GM19238 (cell line): ENCODE measurements at regions not wholly inside any gene's neighbourhood (a gene's known extent, or its start where the extent isn't known, plus 50 kb on each side); places are given as distances from the start of the nearest gene placed in this dataset.
"Not testable (repeated sequence)": the region's sequence is repeated elsewhere in the genome, so short reads cannot be mapped to it uniquely, and the experiment has no call there.

Experiments
- DNase-seq: peaks from one replicate; pipeline ENCODE4 v3.0.0; 2011; ENCODE audit warnings: low spot score; ENCODE audit not compliant: insufficient read length

- DNase-seq: no peak
Observed at GRCh38 chr3:159447841-159448240, 540.8 kb upstream of the IL12A start.

GRCh38 chr3:159448902-159449301 is 539.7 kb upstream of the IL12A start:
- no peak for DNase-seq

- no peak for DNase-seq
Observed at GRCh38 chr3:159451067-159451466, 537.6 kb upstream of the IL12A start.

GRCh38 chr3:159451482-159451881 is 537.2 kb upstream of the IL12A start:
- DNase-seq: no peak

GRCh38 chr3:159453036-159453435 is 535.6 kb upstream of the IL12A start:
- no peak for DNase-seq

- no peak for DNase-seq
Observed at GRCh38 chr3:159453945-159454344, 534.7 kb upstream of the IL12A start.

GRCh38 chr3:159455741-159456181 is 532.9 kb upstream of the IL12A start:
- DNase-seq: no peak

GRCh38 chr3:159458010-159458409 is 530.6 kb upstream of the IL12A start:
- no peak for DNase-seq

- no peak for DNase-seq
Observed at GRCh38 chr3:159458982-159459381, 529.7 kb upstream of the IL12A start.

- DNase-seq: no peak
Observed at GRCh38 chr3:159472611-159473010, 516.0 kb upstream of the IL12A start.

- DNase-seq: no peak
Observed at GRCh38 chr3:159473206-159473605, 515.4 kb upstream of the IL12A start.

GRCh38 chr3:159480046-159480445 is 508.6 kb upstream of the IL12A start:
- DNase-seq: no peak

- DNase-seq: no peak
Observed at GRCh38 chr3:159482241-159482993, 506.2 kb upstream of the IL12A start.

- no peak for DNase-seq
Observed at GRCh38 chr3:159482994-159483367, 505.7 kb upstream of the IL12A start.

GRCh38 chr3:159486580-159486979 is 502.1 kb upstream of the IL12A start:
- DNase-seq: no peak

- no peak for DNase-seq
Observed at GRCh38 chr3:159487304-159487703, 501.3 kb upstream of the IL12A start.

GRCh38 chr3:159488602-159489001 is 500.0 kb upstream of the IL12A start:
- no peak for DNase-seq

GRCh38 chr3:159497361-159497760 is 491.3 kb upstream of the IL12A start:
- DNase-seq: no peak

- DNase-seq: no peak
Observed at GRCh38 chr3:159499031-159499793, 489.4 kb upstream of the IL12A start.

- no peak for DNase-seq
Observed at GRCh38 chr3:159501029-159501428, 487.6 kb upstream of the IL12A start.

- no peak for DNase-seq
Observed at GRCh38 chr3:159502986-159503385, 485.6 kb upstream of the IL12A start.

- not testable (repeated sequence) for DNase-seq
Observed at GRCh38 chr3:159510988-159511387, 477.6 kb upstream of the IL12A start.

GRCh38 chr3:159513444-159513843 is 475.2 kb upstream of the IL12A start:
- no peak for DNase-seq
